ENCODE measurements at regions not wholly inside any gene's neighbourhood (a gene's known extent, or its start where the extent isn't known, plus 50 kb on each side); places are given as distances from the start of the nearest gene placed in this dataset.
"Not testable (repeated sequence)": the region's sequence is repeated elsewhere in the genome, so short reads cannot be mapped to it uniquely, and the experiment has no call there.

- no peak for DNase-seq (ENCODE audit: low read depth)
Observed at GRCh38 chr14:71432334-71433110, 499.7 kb upstream of the RGS6 start.

- DNase-seq (ENCODE audit: low read depth) = no peak
Observed at GRCh38 chr14:71433303-71433702, 498.9 kb upstream of the RGS6 start.

GRCh38 chr14:71435641-71436040 is 496.6 kb upstream of the RGS6 start:
- not testable (repeated sequence) for DNase-seq (ENCODE audit: low read depth)

- DNase-seq (ENCODE audit: low read depth) = no peak
Observed at GRCh38 chr14:71437870-71438269, 494.4 kb upstream of the RGS6 start.

- DNase-seq (ENCODE audit: low read depth) = no peak
Observed at GRCh38 chr14:71438684-71439083, 493.5 kb upstream of the RGS6 start.

GRCh38 chr14:71441126-71441525 is 491.1 kb upstream of the RGS6 start:
- DNase-seq (ENCODE audit: low read depth) = no peak

GRCh38 chr14:71444030-71444822 is 488.0 kb upstream of the RGS6 start:
- DNase-seq (ENCODE audit: low read depth) = no peak

GRCh38 chr14:71448431-71449315 is 483.6 kb upstream of the RGS6 start:
- DNase-seq (ENCODE audit: low read depth) = no peak

GRCh38 chr14:71449316-71450055 is 482.7 kb upstream of the RGS6 start:
- DNase-seq (ENCODE audit: low read depth) = no peak

- DNase-seq (ENCODE audit: low read depth) = no peak
Observed at GRCh38 chr14:71451501-71451900, 480.7 kb upstream of the RGS6 start.

- no peak for DNase-seq (ENCODE audit: low read depth)
Observed at GRCh38 chr14:71452539-71452938, 479.7 kb upstream of the RGS6 start.

GRCh38 chr14:71452987-71453386 is 479.2 kb upstream of the RGS6 start:
- no peak for DNase-seq (ENCODE audit: low read depth)

- DNase-seq (ENCODE audit: low read depth) = no peak
Observed at GRCh38 chr14:71454010-71454409, 478.2 kb upstream of the RGS6 start.

GRCh38 chr14:71454513-71455332 is 477.5 kb upstream of the RGS6 start:
- DNase-seq (ENCODE audit: low read depth) = no peak

GRCh38 chr14:71460091-71460490 is 472.1 kb upstream of the RGS6 start:
- no peak for DNase-seq (ENCODE audit: low read depth)

GRCh38 chr14:71461617-71462016 is 470.6 kb upstream of the RGS6 start:
- not testable (repeated sequence) for DNase-seq (ENCODE audit: low read depth)

GRCh38 chr14:71463807-71464206 is 468.4 kb upstream of the RGS6 start:
- no peak for DNase-seq (ENCODE audit: low read depth)

GRCh38 chr14:71464840-71465239 is 467.4 kb upstream of the RGS6 start:
- DNase-seq (ENCODE audit: low read depth) = no peak

GRCh38 chr14:71465316-71465715 is 466.9 kb upstream of the RGS6 start:
- no peak for DNase-seq (ENCODE audit: low read depth)

GRCh38 chr14:71466251-71466650 is 466.0 kb upstream of the RGS6 start:
- no peak for DNase-seq (ENCODE audit: low read depth)

- DNase-seq (ENCODE audit: low read depth) = no peak
Observed at GRCh38 chr14:71466946-71467345, 465.3 kb upstream of the RGS6 start.
